NCI-H1436 treated with DMSO at 0.1 percent for 48 hours (cell line): ENCODE measurements at regions not wholly inside any gene's neighbourhood (a gene's known extent, or its start where the extent isn't known, plus 50 kb on each side); places are given as distances from the start of the nearest gene placed in this dataset.
"Not testable (repeated sequence)": the region's sequence is repeated elsewhere in the genome, so short reads cannot be mapped to it uniquely, and the experiment has no call there.

ENCODE experiments used
- DNase-seq: peaks from one replicate; lab custom pipeline; 2025; lab: John Stamatoyannopoulos, UW

GRCh38 chr3:35849496-35849895 lies 210.2 kb downstream of the ARPP21 start:
- no peak for DNase-seq

GRCh38 chr3:35849963-35850362 lies 210.6 kb downstream of the ARPP21 start:
- no peak for DNase-seq

DNA sequence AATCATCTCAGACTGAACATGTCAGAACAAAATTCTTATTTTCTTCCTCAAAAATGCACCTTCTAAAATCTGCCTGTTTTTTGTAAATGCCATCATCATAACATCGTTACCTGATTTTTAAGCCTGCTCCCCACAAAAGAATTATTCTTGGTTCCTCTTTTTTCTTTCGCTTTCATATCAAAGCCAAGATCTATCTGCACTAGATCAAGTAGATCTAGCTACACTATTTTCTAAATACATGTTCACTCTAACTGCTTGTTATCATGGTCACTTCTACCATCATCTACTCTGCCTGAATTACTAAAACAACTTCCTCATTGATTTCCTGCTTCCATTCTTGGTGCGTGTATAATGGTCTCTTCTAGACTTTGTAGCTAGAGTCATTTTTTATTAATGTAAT lies 217.7 kb downstream of the ARPP21 start:
- DNase-seq = no peak

DNA sequence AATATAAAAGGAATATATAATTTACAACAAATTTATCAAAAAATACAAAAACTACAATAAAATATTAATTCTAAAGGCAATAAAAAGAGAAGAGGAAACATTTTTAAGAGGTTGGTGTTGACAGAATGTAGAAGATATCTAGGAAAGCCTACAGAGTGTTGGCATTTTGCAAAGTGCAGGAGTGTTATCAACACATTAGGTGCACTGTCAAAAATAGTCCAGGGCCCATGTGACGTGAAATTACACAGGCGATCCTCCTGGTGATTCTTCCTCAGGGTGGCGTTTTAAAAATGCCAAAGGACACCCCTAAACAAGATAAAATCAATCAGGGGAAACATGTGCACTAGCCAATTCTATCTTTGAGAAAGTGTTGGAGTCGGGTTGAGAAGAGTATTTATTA lies 222.7 kb downstream of the ARPP21 start:
- DNase-seq = no peak

- DNase-seq = no peak
These were observed 225.5 kb downstream of the ARPP21 start for GRCh38 chr3:35864871-35865270.

DNA sequence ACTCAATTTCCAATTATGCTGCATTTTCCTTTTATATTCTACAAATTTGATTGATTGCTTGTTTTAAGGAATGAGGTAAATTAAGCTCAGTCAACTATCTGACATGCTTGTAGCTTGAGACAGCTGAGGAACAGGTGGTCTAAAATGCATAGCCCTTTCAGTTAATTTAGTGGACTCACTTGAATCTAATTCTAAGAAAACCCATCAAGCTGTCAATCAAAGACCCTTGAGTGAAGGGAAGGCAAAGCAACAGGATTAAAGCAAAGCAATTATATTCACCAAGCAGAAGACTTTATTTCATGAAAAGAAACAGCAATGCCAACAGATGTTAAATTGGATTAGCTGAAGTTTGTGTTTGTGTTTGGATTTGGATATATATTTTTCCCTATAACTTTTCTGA lies 228.5 kb downstream of the ARPP21 start:
- DNase-seq = no peak

DNA sequence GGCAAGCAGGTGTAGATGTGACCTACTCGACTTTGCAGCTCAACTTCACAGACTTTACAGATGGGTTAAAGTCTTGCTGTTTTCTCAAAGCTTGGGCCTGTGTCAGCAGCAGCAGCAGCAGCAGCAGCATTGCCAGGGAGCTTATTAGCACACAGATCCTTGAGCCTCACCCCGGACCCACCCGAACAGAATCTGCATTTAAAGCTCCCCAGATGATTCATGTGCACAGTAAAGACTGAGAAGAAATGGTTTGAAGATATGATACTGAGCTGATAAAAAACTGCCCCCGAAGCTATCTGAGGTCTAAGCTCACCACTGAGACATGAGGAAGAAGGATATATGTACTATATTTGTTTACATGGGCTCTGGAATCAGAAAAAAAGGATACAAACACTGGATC lies 231.7 kb downstream of the ARPP21 start:
- no peak for DNase-seq

GRCh38 chr3:35883929-35884328 lies 244.6 kb downstream of the ARPP21 start:
- DNase-seq = no peak

- DNase-seq = no peak
These were observed 255.4 kb downstream of the ARPP21 start for GRCh38 chr3:35894735-35895134.

- DNase-seq = no peak
These were observed 259.9 kb downstream of the ARPP21 start for GRCh38 chr3:35899245-35899644.

GRCh38 chr3:35900079-35900478 lies 260.8 kb downstream of the ARPP21 start:
- DNase-seq = no peak

- DNase-seq = no peak
These were observed 269.3 kb downstream of the ARPP21 start for GRCh38 chr3:35908366-35909232.

DNA sequence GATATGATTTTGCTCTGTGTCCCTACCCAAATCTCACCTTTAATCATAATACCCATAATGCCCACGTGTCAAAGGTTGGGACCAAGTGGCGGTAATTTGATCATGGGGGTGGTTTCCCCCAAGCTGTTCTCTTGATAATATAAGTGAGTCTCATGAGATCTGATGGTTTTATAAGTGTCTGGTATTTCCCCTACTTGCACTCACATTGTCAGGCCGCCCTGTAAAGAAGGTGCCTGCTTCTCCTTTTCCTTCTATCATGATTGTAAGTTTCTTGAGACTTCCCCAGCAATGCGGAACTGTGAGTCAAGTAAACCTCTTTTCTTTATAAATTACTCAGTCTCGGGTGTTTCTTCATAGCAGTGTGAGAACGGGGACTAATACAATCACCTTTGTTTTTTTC lies 279.8 kb downstream of the ARPP21 start:
- no peak for DNase-seq

- DNase-seq = no peak
These were observed 282.4 kb downstream of the ARPP21 start for GRCh38 chr3:35921718-35922117.

DNA sequence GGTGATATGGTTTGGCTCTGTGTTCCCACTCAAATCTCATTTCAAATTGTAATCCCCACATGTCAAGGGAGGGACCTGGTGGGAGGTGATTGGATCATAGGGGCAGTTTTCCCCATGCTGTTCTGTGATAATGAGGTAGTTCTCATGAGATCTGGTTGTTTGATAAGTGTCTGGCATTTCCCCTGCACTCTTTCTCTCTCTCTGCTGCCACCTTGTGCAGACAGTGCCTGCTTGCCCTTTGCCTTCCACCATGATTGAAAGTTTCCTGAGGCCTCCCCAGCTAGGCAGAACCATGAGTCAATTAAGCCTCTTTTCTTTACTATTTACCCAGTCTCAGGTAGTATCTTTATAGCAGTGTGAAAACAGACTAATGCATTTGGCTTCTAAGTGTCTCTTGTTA lies 284.7 kb downstream of the ARPP21 start:
- not testable (repeated sequence) for DNase-seq

- no peak for DNase-seq
These were observed 288.1 kb downstream of the ARPP21 start for GRCh38 chr3:35927441-35927840.

DNA sequence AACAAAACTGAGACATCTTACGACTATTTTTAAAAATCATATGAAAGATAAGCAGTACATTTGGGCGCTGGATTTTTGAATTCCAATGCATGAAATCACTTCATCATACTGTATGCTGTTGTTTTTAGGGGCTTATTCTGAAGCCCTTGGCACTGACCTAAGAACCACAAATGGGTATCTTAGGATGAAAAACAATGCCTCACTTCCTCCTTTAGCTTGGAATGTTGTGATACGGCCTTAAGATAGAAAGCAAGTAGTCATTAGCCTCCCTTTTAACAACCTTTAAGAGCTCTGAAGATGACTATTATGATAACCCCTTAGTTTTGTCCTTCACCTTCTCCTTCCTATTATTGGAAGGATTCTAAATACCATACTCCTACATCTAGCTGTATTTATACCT lies 289.8 kb downstream of the ARPP21 start:
- no peak for DNase-seq

- DNase-seq = no peak
These were observed 292.5 kb downstream of the ARPP21 start for GRCh38 chr3:35931867-35932266.

GRCh38 chr3:35932995-35933394 lies 293.7 kb downstream of the ARPP21 start:
- DNase-seq = no peak

- no peak for DNase-seq
These were observed 297.2 kb downstream of the ARPP21 start for GRCh38 chr3:35936571-35936970.

DNA sequence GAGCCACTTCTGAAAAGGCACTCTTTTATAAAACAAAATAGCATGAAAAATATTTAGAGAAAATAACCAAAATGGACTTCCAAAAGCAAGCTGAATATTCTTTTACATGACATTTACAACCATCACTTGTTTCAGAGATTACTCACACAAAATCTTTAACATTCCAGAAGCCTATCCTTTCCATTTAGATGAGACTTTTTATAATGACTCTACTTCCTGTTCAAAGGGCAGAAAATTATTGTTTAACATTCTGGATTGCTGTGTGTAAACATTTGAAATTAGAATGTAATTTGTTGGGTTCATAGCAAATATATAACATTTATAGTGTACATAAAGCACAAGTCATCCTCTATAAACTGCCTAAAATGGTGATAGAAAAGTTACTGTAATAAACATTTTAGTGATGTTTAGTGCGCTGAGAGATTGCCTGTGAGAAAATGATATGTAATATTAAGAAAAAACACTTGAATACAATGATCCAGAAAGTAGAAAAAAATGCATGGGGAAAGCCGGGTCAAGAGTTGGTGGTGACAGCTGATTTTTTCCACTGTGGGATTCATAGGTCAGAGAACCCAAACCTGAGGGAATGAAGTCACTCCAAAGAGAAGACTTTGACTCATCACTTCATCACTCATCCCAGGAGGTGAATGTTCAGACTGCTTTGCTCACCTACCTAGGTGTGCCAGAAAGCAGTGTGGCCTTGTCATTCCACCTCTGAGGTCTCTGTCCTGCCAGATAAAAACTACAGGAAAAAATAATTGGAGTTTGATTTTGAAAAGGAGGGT lies 305.8 kb downstream of the ARPP21 start:
- DNase-seq = no peak

GRCh38 chr3:35946121-35946853 lies 307.0 kb downstream of the ARPP21 start:
- DNase-seq = no peak
